ENCODE measurements at regions not wholly inside any gene's neighbourhood (a gene's known extent, or its start where the extent isn't known, plus 50 kb on each side); places are given as distances from the start of the nearest gene placed in this dataset.
"Not testable (repeated sequence)": the region's sequence is repeated elsewhere in the genome, so short reads cannot be mapped to it uniquely, and the experiment has no call there.

DNA sequence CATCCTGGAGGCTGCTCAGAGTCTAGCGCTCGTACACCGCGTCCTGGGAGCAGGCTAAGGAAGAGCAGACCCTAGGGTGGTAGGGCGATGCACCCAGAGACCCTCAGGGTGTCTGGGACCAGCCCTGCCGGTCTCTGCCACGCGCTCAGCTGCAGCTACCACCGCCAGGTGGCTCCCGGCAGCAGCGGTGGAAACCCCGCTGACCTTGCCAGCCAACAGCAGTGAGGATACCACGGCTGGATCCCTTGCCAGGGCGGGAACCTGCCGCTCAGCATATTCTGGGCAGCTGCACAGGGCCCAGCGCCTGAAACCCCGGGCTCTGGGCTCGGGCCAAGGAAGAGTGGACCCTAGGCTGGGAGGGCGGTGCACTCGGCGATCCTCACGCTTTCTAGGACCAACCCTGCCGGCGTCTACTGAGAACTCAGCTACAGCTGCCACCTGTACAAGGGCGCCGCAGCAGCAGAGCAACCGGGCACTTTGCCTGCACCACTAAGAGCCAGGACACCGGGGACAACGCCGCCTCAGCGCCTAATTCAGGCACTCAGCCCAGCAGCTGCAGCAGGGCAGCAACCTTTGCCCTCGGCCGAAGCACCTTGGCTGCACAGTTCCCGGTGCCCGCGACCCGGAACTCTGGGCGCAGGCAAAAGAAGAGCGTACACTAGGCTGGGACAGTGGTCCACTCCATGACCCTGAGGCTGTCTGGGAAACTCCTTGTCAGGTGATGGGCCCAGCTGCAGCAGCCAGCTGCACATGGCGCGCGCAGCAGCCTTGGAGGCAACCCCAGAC is 80.8 kb downstream of the POTEB2 start:
- DNase-seq (ENCODE audit: low read depth in 2 of 2, low spot score in 1 of 2), result not testable (repeated sequence)

GRCh38 chr15:20783598-20784184 is 82.4 kb downstream of the POTEB2 start:
- DNase-seq (ENCODE audit: low read depth in 2 of 2, low spot score in 1 of 2), result not testable (repeated sequence)

DNA sequence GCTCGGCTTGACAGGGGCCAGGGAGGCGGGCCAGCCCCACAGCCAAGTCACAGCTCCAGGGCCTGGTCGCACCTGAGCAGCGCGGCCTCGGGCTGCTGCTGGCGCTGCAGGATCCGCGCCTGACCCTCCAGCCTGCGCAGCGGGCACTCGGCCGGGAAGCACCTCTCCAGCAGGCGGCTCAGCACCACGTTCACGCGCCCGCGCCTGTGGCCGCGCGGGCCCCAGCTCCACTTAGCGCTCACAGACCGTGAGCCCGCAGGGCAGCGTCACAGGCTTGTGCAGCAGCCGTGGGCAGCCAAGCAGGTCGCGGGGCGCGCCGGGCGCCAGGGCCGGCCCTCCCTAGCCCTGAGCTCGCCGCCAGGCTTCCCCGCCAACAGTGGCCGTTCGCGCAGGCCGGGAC is 90.7 kb downstream of the POTEB2 start:
- not testable (repeated sequence) for DNase-seq (ENCODE audit: low read depth in 2 of 2, low spot score in 1 of 2)

GRCh38 chr15:20767943-20768342 is 98.2 kb downstream of the POTEB2 start:
- DNase-seq (ENCODE audit: low read depth in 2 of 2, low spot score in 1 of 2), result not testable (repeated sequence)

DNA sequence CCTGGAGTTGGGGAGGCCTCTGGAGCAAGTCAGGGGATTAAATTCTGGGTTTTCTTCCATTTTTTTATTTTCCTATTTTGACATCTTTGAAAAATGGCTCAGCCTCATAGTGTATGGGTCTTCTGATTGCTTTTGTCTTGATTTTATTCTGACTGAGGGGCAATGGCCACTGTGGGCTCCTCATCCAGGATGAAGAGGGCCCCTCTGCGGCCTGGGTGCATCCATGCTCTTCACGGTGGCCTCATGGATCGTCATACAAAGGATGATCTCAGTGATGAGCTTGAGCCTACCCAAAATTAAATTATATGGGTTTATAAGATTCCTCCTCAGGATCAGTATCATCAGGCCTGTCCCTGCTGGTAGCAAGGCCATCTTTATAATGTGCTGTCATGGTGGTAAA is 103.7 kb downstream of the POTEB2 start:
- not testable (repeated sequence) for DNase-seq (ENCODE audit: low read depth in 2 of 2, low spot score in 1 of 2)

GRCh38 chr15:20756440-20756839 is 109.7 kb downstream of the POTEB2 start:
- DNase-seq (ENCODE audit: low read depth in 2 of 2, low spot score in 1 of 2), result not testable (repeated sequence)

DNA sequence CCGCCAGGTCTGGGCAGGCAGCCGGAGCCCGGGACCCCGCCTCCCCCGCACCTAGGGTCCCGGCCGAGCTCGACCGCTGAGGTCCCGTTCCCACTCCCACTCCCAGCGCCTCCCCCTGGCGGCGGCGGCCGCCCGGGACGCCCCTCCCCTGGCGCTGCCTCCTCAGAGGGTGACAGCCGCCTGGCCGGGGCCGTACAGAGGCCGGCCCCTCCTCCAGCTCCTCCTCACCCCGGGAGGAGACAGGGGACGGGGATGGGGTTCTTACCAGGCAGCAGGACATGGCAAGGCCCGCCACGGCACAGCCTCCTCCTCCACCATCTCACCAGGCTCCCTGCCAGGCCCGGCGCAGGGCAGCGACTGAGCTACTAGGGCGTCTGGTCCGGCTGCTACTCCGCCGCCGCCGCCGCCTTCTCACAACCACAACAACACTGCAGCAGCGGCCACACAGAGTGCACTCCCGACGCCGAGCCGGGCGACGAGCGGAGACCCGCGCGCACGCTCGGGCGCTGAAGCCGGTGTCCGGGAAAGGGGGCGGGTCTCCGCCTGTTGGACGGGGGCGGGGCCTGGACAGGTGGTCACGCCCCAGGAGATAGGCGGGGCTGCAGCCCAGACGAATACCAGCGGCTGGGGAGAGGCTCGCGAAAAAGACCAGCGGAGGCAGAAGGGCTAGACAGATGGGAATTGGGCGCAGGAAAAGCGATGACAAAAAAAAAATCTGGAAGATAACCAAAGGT is 110.3 kb downstream of the POTEB2 start:
- peak in 1 of 2 donors; percentile 32 for DNase-seq (ENCODE audit: low read depth in 2 of 2, low spot score in 1 of 2)

DNA sequence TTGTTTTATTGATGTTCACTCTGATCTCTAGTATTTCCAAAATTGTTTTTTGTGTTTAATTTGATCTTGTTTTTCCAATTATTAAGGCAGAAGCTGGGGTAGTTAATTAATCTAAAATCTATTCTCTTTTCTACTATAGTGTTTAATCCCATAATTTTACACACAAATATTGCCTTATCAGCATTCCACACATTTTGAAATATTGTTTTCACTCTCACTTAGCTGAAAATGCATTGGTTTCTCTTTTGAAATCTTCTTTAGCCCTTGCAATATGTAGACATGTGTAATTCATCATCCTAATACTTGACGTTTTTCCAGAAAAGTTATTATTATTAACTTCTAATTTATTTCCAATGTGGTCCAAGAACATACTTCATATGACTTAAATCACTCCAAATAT is 132.6 kb downstream of the POTEB2 start:
- DNase-seq (ENCODE audit: low read depth in 2 of 2, low spot score in 1 of 2), result not testable (repeated sequence)
